ENCODE measurements at regions not wholly inside any gene's neighbourhood (a gene's known extent, or its start where the extent isn't known, plus 50 kb on each side); places are given as distances from the start of the nearest gene placed in this dataset.
A peak's percentile ranks its signal among the peaks of the same experiment; 100 is the strongest.

DNA sequence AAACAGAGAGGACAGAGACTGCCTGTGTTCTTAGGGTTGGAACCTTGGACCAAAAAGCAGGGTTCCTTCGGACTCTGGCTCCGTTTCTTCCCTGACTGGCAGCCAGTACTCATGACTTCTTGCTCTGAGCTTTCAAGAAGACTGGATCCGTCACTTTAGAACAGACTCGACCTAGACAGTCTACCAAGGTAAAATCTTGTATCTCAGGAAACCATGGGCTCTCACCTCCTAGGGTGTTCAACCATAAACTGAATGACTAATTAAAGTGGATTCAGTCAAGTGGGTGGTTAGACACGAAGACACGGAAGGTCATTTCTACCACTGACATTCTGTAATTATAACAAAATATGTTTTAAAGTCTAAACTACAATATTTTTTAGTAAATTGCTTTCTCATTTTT lies 153.8 kb upstream of the SLC39A10 start:
- Histone ChIP-seq H3F3A (ENCODE audit: low read length, unreplicated experiment) (no peaks in the 10 kb centered on the region), H3K9me2 (replicated peaks; ENCODE audit: low read length) (no peaks in the 10 kb centered on the region), H3K4me2 (ENCODE audit: low read length) (no peak overlapping the region), H4K20me1 (ENCODE audit: low read length) (no peaks in the 10 kb centered on the region), H2AFZ (ENCODE audit: low read length) (no peak overlapping the region), H3K9ac (ENCODE audit: low read length) (no peak overlapping the region), H3K27me3 (ENCODE audit: low read length) (no peaks in the 10 kb centered on the region), H3K79me2 (ENCODE audit: low read length) (no peaks in the 10 kb centered on the region), H3K4me1 (ENCODE audit: insufficient read depth, low read length) (0 out of 2 replicates have a peak, but pooled peaks cover 7% of the 10 kb centered on the region), H3K9me3 (ENCODE audit: low read length) (no peaks in the 10 kb centered on the region), H3K36me3 (ENCODE audit: low read depth, low read length) (no peaks in the 10 kb centered on the region), H3K27ac (ENCODE audit: low read length) (no peak overlapping the region), H3K4me3 (ENCODE audit: low read length) (no peak overlapping the region)
- CTCF ChIA-PET = no interaction called here
- DNase-seq (no peak), ATAC-seq (no peak)
- POLR2A ChIA-PET (ENCODE audit: unreplicated experiment) = no interaction called here
- TF ChIP-seq, protein P1, sequence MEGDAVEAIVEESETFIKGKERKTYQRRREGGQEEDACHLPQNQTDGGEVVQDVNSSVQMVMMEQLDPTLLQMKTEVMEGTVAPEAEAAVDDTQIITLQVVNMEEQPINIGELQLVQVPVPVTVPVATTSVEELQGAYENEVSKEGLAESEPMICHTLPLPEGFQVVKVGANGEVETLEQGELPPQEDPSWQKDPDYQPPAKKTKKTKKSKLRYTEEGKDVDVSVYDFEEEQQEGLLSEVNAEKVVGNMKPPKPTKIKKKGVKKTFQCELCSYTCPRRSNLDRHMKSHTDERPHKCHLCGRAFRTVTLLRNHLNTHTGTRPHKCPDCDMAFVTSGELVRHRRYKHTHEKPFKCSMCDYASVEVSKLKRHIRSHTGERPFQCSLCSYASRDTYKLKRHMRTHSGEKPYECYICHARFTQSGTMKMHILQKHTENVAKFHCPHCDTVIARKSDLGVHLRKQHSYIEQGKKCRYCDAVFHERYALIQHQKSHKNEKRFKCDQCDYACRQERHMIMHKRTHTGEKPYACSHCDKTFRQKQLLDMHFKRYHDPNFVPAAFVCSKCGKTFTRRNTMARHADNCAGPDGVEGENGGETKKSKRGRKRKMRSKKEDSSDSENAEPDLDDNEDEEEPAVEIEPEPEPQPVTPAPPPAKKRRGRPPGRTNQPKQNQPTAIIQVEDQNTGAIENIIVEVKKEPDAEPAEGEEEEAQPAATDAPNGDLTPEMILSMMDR (conservative IDR thresholded peaks at IDR 0.05; ENCODE audit: low read depth, low read length) = no peak
- no peak for TF ChIP-seq EZH2phosphoT487 (IDR thresholded peaks at IDR 0.05; ENCODE audit: borderline replicate concordance, low read length)
- intact Hi-C loops (cut with micrococcal nuclease) = no loop called here
- BruUV-seq (replicated peaks) = no TSS peak

DNA sequence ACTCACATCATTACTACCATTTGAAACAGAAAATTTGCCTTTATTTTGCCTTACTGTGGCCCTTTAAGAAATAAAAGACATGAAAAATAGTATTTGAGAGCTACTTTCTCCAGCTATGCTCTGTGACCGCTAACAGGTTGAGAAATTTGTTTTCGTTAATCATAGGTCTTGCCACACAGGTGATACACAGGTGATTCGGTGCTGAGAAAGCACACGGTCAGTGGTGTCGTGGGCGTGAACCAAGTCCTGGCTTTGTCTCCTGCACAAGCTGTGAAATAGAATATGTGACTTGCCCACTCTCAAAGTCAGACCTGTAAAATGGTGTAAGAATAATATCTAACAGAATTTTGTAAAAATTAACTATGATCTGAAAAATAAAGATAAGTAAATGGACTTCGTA lies 155.3 kb upstream of the SLC39A10 start:
- H3K4me2 ChIP-seq (ENCODE audit: low read length) = no peak overlapping the region
- no peaks in the 10 kb centered on the region for H3F3A ChIP-seq (ENCODE audit: low read length, unreplicated experiment)
- no peak for ATAC-seq
- BruUV-seq (replicated peaks) = no TSS peak
- no peaks in the 10 kb centered on the region for H4K20me1 ChIP-seq (ENCODE audit: low read length)
- H3K9me3 ChIP-seq (ENCODE audit: low read length) = no peaks in the 10 kb centered on the region
- H3K4me3 ChIP-seq (ENCODE audit: low read length) = no peak overlapping the region
- no peaks in the 10 kb centered on the region for H3K36me3 ChIP-seq (ENCODE audit: low read depth, low read length)
- H3K27me3 ChIP-seq (ENCODE audit: low read length) = no peaks in the 10 kb centered on the region
- peak; percentile 54 for DNase-seq
- 0 out of 2 replicates have a peak, but pooled peaks cover 7% of the 10 kb centered on the region for H3K4me1 ChIP-seq (ENCODE audit: insufficient read depth, low read length)
- ChIA-PET POLR2A (ENCODE audit: unreplicated experiment) (interaction anchor here (0.7 kb wide), 1 partner anchor 60 kb away, joined by 3 read pairs; no protein-coding TSS in a partner anchor), CTCF (no interaction called here)
- TF ChIP-seq, protein P1 (conservative IDR thresholded peaks at IDR 0.05; ENCODE audit: low read depth, low read length) = no peak
- TF ChIP-seq EZH2 (IDR thresholded peaks at IDR 0.05; ENCODE audit: low read length, unreplicated experiment) = no peak
- no peak overlapping the region for H3K27ac ChIP-seq (ENCODE audit: low read length)
- no peak overlapping the region for H2AFZ ChIP-seq (ENCODE audit: low read length)
- H3K9me2 ChIP-seq (replicated peaks; ENCODE audit: low read length) = no peaks in the 10 kb centered on the region
- H3K79me2 ChIP-seq (ENCODE audit: low read length) = no peaks in the 10 kb centered on the region
- intact Hi-C loops (cut with micrococcal nuclease) = no loop called here
- H3K9ac ChIP-seq (ENCODE audit: low read length) = no peak overlapping the region

DNA sequence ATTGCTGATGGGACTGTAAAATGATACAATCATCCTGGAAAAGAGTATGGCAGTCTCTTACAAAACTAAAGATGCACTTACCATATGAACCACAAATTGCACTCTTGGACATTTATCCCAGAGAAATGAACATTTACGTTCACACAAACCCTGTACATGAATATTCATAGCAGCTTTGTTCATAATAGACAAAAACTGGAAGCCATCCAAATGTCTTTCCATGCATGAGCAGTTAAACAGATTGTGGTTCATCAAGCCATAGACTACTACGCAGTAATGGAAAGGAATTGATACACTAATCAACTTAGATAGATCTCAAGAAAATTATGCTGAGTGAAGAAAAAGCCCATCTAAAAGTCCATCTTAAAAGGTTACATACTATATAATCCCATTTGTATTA lies 156.1 kb upstream of the SLC39A10 start:
- CTCF ChIA-PET = no interaction called here
- BruUV-seq (replicated peaks) = no TSS peak
- intact Hi-C loops (cut with micrococcal nuclease) = no loop called here

More for the DNA sequence above, 156.1 kb upstream of the SLC39A10 start:
- ATAC-seq = no peak
- Histone ChIP-seq H4K20me1 (ENCODE audit: low read length) (no peaks in the 10 kb centered on the region), H3K4me1 (ENCODE audit: insufficient read depth, low read length) (0 out of 2 replicates have a peak, but pooled peaks cover 7% of the 10 kb centered on the region), H3K9ac (ENCODE audit: low read length) (no peak overlapping the region), H2AFZ (ENCODE audit: low read length) (no peak overlapping the region), H3F3A (ENCODE audit: low read length, unreplicated experiment) (no peaks in the 10 kb centered on the region), H3K4me2 (ENCODE audit: low read length) (no peak overlapping the region), H3K27ac (ENCODE audit: low read length) (no peak overlapping the region), H3K9me2 (replicated peaks; ENCODE audit: low read length) (no peaks in the 10 kb centered on the region), H3K36me3 (ENCODE audit: low read depth, low read length) (no peaks in the 10 kb centered on the region), H3K27me3 (ENCODE audit: low read length) (no peaks in the 10 kb centered on the region), H3K79me2 (ENCODE audit: low read length) (no peaks in the 10 kb centered on the region), H3K4me3 (ENCODE audit: low read length) (no peak overlapping the region), H3K9me3 (ENCODE audit: low read length) (no peaks in the 10 kb centered on the region)
- DNase-seq = no peak
- POLR2A ChIA-PET (ENCODE audit: unreplicated experiment) = no interaction called here
- TF ChIP-seq EZH2phosphoT487 (IDR thresholded peaks at IDR 0.05; ENCODE audit: borderline replicate concordance, low read length) = no peak
- TF ChIP-seq EZH2 (IDR thresholded peaks at IDR 0.05; ENCODE audit: low read length, unreplicated experiment) = no peak
- TF ChIP-seq, protein P1 (conservative IDR thresholded peaks at IDR 0.05; ENCODE audit: low read depth, low read length) = no peak
